ENCODE measurements at regions not wholly inside any gene's neighbourhood (a gene's known extent, or its start where the extent isn't known, plus 50 kb on each side); places are given as distances from the start of the nearest gene placed in this dataset.

DNA sequence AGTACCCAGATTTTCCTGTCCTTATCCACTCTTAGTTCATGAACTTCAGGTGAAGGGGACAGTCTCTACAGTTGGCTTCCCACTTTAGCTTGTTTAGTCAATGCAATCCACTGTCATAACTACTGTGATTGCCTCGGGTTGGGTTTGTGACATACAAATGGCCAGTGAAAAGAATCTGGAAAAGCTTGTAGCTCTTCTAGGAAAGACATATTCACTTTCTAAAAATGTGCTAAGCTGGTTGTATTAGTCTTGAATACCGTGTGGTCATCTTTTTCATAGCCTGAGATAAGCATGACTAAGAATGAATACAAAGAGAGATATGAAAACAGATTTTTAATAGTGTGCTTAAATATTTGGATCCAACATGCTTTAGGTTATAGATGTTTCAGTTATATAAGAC is 1443.5 kb upstream of the IGFBP7 start:
- H3K4me1 ChIP-seq: peaks cover 10% of the 10 kb centered on the region
- no peaks in the 10 kb centered on the region for H3K9me3 ChIP-seq (replicated peaks)
- H3K4me3 ChIP-seq: no peak overlapping the region
- DNase-seq: no peak
- H3K36me3 ChIP-seq: no peaks in the 10 kb centered on the region
- H3K27ac ChIP-seq: no peak overlapping the region
- H3K27me3 ChIP-seq: no peaks in the 10 kb centered on the region

DNA sequence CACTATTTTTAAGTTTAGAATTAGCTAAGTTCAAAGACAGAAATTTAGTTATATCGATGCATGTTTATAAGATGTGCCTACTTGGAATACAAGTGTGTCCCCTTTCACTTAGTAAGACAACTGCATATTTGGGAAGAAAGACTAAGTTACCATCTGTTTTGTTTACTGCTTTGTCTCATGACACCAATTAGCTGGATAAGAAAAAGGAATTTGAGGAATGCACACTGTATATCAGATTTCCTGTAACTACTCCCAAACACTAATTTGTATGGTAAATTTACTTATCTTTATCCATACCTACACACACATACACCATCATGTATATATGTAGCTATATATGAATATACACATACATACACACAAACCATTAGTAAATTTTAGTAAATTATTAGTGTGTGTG is 1442.8 kb upstream of the IGFBP7 start:
- no peak for DNase-seq
- H3K4me1 ChIP-seq: peaks cover 10% of the 10 kb centered on the region
- no peak overlapping the region for H3K4me3 ChIP-seq
- no peak overlapping the region for H3K27ac ChIP-seq
- no peaks in the 10 kb centered on the region for H3K27me3 ChIP-seq
- H3K9me3 ChIP-seq (replicated peaks): no peaks in the 10 kb centered on the region
- no peaks in the 10 kb centered on the region for H3K36me3 ChIP-seq

DNA sequence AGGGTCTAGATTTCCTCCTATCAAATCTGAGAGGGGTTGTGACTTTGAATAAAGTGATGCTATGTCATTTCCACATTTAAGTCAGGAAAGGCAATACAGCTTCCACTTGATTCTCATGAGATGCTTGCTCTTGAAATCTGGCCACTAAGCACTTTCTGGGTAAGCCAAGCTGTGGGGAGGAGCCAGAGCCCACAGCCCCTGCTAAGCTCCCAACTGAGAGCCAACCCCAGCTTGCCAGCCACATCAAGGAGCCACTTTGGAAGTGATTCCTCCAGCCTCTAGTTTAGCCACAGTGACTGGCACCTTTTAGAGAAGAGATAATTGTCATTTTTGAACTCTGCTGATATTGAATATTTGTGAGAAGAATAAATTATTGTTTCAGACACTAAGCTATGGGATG is 1441.5 kb upstream of the IGFBP7 start:
- peaks cover 10% of the 10 kb centered on the region for H3K4me1 ChIP-seq

DNA sequence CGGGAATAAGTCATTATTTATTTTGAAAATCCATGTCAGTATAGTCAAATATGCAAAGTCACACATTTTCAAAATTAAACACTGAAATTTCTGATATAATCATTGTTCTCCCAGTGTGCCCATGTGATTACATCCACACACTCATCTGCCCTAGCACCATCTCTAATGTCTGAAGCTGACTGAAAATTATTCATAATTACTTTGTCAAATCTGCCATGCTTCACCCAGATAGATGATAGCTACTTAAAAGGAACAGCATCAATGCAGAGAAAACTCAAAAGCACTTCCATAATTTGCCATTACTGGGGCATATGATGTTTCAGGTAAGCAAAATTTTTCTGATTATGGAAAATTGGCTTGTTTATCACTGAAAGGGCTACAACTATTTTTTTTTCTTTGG is 1433.3 kb upstream of the IGFBP7 start:
- Histone ChIP-seq H3K9me3 (replicated peaks) (no peaks in the 10 kb centered on the region), H3K27ac (no peak overlapping the region), H3K4me1 (no peaks in the 10 kb centered on the region), H3K27me3 (no peaks in the 10 kb centered on the region), H3K36me3 (no peaks in the 10 kb centered on the region), H3K4me3 (no peak overlapping the region)
- no peak for DNase-seq

More for the DNA sequence above, 1441.5 kb upstream of the IGFBP7 start:
- no peaks in the 10 kb centered on the region for H3K9me3 ChIP-seq (replicated peaks)
- DNase-seq: no peak
- H3K4me3 ChIP-seq: no peak overlapping the region
- H3K27ac ChIP-seq: no peak overlapping the region
- H3K27me3 ChIP-seq: no peaks in the 10 kb centered on the region
- no peaks in the 10 kb centered on the region for H3K36me3 ChIP-seq

DNA sequence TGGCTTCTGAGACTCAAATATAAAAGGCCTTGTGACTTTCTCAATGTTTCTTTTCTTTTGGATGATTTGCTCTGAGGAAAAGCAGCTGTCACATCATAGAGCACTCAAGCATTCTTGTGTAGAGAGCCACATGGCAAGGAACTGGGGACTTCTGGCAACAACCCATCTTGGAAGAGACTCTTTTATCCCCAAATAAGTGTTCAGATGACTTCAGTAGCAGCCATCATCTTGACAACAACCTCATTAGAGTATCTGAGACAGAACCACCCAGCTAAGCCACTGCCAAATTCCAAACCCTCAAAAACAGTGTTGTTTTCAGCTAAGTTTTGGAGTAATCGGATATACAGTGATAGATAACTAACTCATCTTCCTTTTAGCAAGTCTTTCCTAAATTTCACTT is 1431.7 kb upstream of the IGFBP7 start:
- DNase-seq: no peak
- Histone ChIP-seq H3K36me3 (no peaks in the 10 kb centered on the region), H3K4me1 (no peaks in the 10 kb centered on the region), H3K27ac (no peak overlapping the region), H3K4me3 (no peak overlapping the region), H3K27me3 (no peaks in the 10 kb centered on the region), H3K9me3 (replicated peaks) (no peaks in the 10 kb centered on the region)

DNA sequence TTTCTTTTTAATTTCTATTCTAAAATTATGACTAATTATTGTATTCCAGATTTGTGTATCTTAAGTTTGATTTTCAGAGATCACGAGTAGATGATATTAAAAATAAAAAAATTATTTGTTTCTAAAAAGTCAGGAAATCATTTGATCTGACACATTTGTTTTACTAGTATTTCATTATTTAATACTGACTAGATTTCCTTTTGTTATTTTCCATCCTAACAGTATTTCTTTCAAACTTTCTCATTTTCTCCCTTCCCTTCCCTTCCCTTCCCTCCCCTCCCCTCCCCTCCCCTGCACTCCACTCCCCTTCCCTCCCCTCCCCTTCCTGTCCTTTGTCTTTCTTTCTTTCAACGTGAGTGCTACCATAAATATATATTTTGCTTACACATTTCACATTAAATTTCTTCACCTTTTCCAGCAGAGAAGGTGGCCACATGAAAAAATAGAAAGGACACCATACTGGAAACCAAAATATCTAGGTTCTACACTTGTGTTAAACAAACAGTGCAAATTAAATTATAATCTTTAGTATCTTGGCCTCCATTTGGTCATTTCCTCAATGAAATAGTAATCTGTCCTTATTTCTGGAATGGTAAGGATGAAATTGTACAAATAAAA is 1412.7 kb upstream of the IGFBP7 start:
- no peak for DNase-seq
- Histone ChIP-seq H3K27me3 (no peaks in the 10 kb centered on the region), H3K27ac (no peak overlapping the region), H3K4me3 (no peak overlapping the region), H3K4me1 (no peaks in the 10 kb centered on the region), H3K9me3 (replicated peaks) (no peaks in the 10 kb centered on the region), H3K36me3 (no peaks in the 10 kb centered on the region)

DNA sequence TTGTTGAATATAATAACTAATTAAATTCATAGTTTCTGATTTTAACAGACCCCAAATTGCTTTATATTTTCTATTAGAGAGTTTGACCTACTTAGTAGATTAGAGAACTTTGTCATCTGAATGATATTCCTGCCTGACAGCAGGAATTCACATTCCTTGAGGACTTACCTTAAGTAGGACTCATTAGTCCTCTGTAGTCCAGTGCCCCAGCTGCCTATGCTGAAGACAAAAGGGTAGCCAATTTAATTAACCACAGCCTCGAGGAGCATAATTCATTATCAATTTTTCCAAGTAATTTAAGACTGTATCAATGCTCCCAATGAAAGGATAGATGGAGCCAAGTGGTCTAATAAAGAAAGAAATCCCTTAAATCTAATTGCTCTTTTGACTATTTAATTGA is 1405.0 kb upstream of the IGFBP7 start:
- H3K4me3 ChIP-seq: no peak overlapping the region
- DNase-seq: no peak
- H3K4me1 ChIP-seq: no peaks in the 10 kb centered on the region
- H3K36me3 ChIP-seq: no peaks in the 10 kb centered on the region
- H3K9me3 ChIP-seq (replicated peaks): no peaks in the 10 kb centered on the region
- no peak overlapping the region for H3K27ac ChIP-seq
- H3K27me3 ChIP-seq: no peaks in the 10 kb centered on the region

DNA sequence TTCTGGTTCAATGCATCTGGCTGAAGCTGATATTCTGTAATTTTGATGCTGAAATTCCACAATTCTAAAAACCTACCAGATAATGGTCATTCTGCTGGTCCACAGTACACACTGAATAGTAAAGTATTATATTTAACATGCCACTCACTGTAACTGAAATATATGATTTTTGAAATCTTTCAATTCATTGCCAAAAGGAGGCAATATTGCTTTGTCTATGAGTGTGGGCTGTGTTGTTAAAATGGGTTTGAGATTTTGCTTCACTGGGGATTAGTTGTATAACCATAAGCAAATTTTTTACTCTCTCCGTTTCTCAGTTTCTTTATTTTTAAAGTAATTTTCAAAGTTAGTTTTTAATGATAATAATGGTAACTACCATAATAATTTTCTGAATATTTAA is 1404.1 kb upstream of the IGFBP7 start:
- H3K9me3 ChIP-seq (replicated peaks): no peaks in the 10 kb centered on the region
- no peak overlapping the region for H3K27ac ChIP-seq
- DNase-seq: peak in 1 of 2 experiments; percentile 19
- no peaks in the 10 kb centered on the region for H3K36me3 ChIP-seq
- no peak overlapping the region for H3K4me3 ChIP-seq
- H3K4me1 ChIP-seq: no peaks in the 10 kb centered on the region
- no peaks in the 10 kb centered on the region for H3K27me3 ChIP-seq

DNA sequence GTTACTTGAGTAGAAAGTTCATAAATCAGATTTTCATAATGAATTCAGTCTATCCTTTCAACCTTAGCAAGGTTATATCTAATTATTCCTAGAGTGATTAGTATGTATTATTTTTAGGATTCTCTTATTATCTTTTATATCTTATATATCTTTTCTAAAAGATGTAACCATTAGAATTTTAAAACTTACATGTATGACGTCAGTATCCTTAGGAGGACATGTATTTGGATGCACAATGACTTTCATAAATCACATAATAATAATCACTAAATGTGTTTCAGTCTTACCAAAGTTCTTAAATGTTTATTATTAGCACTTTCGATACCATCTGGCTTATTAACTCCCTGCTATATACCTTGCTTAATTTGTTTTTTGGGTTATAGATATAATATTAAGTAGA is 1400.5 kb upstream of the IGFBP7 start:
- no peaks in the 10 kb centered on the region for H3K36me3 ChIP-seq
- no peaks in the 10 kb centered on the region for H3K27me3 ChIP-seq
- H3K9me3 ChIP-seq (replicated peaks): no peaks in the 10 kb centered on the region
- H3K27ac ChIP-seq: no peak overlapping the region
- no peaks in the 10 kb centered on the region for H3K4me1 ChIP-seq
- no peak overlapping the region for H3K4me3 ChIP-seq
- no peak for DNase-seq

DNA sequence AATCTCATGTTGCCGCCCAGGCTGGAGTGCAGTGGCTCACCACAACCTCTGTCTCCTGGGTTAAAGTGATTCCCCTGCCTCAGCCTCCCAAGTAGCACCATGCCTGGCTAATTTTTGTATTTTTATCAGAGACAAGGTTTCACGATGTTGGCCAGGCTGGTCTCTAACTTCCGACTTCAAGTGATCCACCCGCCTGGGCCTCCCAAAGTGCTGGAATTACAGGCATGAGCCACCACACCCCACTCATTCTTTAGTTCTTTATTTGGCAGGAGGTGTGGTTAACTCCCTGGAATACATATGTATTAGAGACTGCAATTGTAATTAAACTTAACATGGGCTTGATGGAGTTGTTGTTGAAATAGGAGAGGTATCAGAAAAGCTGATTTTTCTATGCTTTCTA is 1396.9 kb upstream of the IGFBP7 start:
- H3K9me3 ChIP-seq (replicated peaks): no peaks in the 10 kb centered on the region

DNA sequence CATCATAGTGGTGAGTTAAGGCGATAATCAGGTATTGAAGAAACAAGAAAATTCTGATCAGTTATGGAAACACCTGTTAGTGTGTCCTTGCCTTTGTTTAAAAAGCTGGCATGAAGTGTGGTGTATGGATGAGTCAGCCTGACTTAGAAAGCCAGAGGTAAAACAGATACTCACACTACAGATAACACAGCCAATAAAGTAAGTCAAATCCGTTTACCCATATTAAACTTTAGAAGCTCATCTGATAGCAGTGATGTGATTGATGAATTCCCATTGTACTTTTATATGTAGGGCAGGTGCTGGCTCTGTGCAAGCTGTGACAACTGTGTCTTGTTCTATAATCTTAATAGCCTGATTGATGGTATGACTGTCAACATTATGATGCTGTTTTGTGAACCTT is 1392.7 kb upstream of the IGFBP7 start:
- DNase-seq: no peak
- H3K9me3 ChIP-seq (replicated peaks): no peaks in the 10 kb centered on the region
- H3K36me3 ChIP-seq: no peaks in the 10 kb centered on the region
- H3K27me3 ChIP-seq: no peaks in the 10 kb centered on the region
- H3K4me1 ChIP-seq: no peaks in the 10 kb centered on the region
- no peak overlapping the region for H3K27ac ChIP-seq
- no peak overlapping the region for H3K4me3 ChIP-seq

More for the DNA sequence above, 1396.9 kb upstream of the IGFBP7 start:
- Histone ChIP-seq H3K27me3 (no peaks in the 10 kb centered on the region), H3K4me3 (no peak overlapping the region), H3K27ac (no peak overlapping the region), H3K36me3 (no peaks in the 10 kb centered on the region), H3K4me1 (no peaks in the 10 kb centered on the region)
- DNase-seq: no peak

DNA sequence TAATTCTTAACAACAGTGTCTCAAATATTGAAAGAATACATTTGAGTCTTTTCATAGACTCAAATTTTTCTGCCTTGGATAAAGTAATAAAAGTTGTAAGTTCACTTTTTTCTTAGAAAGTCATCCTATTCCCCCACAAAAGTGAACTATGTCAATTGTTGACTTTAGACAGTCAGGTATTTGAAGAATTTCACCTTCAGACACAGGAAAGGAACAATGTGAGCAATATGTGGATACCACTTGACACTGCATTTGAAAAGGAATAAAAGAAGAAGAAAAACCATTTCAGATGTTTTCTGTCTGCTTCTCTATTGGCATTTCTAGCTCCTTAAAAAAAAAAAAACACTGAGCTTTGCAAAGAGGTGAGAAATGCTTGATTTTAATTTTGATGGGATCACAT is 1389.0 kb upstream of the IGFBP7 start:
- Histone ChIP-seq H3K27me3 (no peaks in the 10 kb centered on the region), H3K36me3 (no peaks in the 10 kb centered on the region), H3K4me1 (no peaks in the 10 kb centered on the region), H3K4me3 (no peak overlapping the region), H3K9me3 (replicated peaks) (no peaks in the 10 kb centered on the region), H3K27ac (no peak overlapping the region)
- DNase-seq: no peak

DNA sequence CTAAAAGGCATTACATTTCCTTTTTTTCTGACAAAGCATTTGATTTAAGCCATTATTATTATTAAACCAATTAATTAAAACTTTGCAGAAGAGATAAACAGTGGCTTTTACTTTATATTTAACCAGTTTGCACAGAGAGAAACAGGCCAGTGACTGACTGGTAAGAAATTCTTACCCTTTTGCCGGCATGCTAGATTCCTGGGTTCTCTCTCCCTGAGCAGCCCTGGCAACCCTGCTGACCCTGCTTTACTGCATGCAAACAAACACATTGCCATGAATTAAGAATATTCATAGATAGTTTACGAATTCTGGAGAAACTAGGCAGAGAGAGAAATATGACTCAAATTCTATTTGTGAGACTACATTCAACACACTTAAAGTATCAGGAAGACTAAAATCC is 1381.4 kb upstream of the IGFBP7 start:
- H3K4me1 ChIP-seq: no peaks in the 10 kb centered on the region
- H3K9me3 ChIP-seq (replicated peaks): no peaks in the 10 kb centered on the region
- H3K36me3 ChIP-seq: no peaks in the 10 kb centered on the region
- no peak for DNase-seq
- no peaks in the 10 kb centered on the region for H3K27me3 ChIP-seq
- H3K27ac ChIP-seq: no peak overlapping the region
- no peak overlapping the region for H3K4me3 ChIP-seq

DNA sequence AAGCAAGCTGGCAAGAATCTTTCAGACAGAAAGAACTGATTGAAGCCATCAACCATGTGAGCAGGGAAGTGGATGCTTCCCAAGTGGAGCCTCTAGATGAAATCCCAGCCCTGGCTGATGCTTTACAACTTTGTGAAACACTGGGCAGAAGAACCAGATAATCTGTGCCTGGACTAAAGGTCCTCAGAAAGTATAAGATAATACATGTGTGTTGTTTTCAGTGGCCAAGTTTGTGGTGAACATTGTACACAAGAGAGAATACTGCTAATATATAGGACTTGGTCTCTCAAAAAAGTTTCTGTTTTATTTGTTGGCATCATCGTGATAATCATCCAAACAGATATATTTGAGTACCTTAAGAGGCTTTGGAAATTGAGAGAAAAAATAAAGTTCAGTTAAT is 1367.8 kb upstream of the IGFBP7 start:
- H3K9me3 ChIP-seq (replicated peaks): no peaks in the 10 kb centered on the region
- no peaks in the 10 kb centered on the region for H3K4me1 ChIP-seq
- no peak for DNase-seq
- H3K36me3 ChIP-seq: no peaks in the 10 kb centered on the region
- H3K27me3 ChIP-seq: no peaks in the 10 kb centered on the region
- no peak overlapping the region for H3K27ac ChIP-seq
- no peak overlapping the region for H3K4me3 ChIP-seq

DNA sequence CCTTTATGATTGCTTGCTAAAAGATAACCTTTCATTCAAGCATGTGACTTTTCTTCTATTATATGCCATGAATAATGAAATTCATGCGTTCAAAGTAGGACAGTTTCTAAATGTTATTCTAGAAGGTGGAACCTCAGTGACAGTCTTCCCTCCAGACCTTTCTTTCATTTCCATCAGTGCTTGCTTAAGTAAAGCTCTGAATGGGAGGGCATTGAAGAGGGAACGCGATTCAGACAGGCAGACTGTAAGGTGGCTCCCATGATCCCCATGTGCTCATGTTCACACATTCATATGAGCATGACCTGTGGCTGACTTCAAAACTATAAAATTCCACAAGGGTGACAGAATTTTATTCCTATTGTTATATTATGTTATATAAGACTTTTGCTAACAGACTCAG is 1367.3 kb upstream of the IGFBP7 start:
- no peak for DNase-seq
- Histone ChIP-seq H3K9me3 (replicated peaks) (no peaks in the 10 kb centered on the region), H3K4me1 (no peaks in the 10 kb centered on the region), H3K36me3 (no peaks in the 10 kb centered on the region), H3K4me3 (no peak overlapping the region), H3K27ac (no peak overlapping the region), H3K27me3 (no peaks in the 10 kb centered on the region)

DNA sequence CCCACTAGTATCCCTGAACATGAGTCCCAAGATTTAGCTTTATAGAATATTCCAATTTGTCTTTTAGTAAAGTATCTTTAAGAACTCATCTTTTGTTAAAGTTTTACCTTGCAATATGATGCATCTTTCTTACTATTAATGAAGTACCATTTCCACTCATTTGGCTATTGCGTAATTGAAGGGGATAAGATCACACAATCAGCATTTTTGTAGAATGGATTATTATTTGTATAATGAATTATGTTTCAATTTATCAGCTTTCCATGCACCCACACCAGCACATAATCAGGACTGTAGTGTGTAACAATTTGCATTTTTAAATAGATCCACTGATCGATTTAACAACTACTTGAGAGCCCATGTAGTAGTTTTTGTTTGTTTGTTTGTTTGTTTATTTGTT is 1364.9 kb upstream of the IGFBP7 start:
- Histone ChIP-seq H3K27me3 (no peaks in the 10 kb centered on the region), H3K36me3 (no peaks in the 10 kb centered on the region), H3K9me3 (replicated peaks) (no peaks in the 10 kb centered on the region), H3K4me1 (no peaks in the 10 kb centered on the region), H3K27ac (no peak overlapping the region), H3K4me3 (no peak overlapping the region)
- no peak for DNase-seq
